Activated CD4-positive, CD25-positive, alpha-beta regulatory T cell treated with anti-CD3 and anti-CD28 coated beads, Interleukin-2, amount 50 U/mL, for 72 hours (primary cell): ENCODE measurements at regions not wholly inside any gene's neighbourhood (a gene's known extent, or its start where the extent isn't known, plus 50 kb on each side); places are given as distances from the start of the nearest gene placed in this dataset.

Experiments
- DNase-seq: peaks from one replicate; pipeline ENCODE4 v3.0.0; 2021

GRCh38 chr1:29658688-29659087, 422.4 kb downstream of the PTPRU start:
- DNase-seq: no peak

DNA sequence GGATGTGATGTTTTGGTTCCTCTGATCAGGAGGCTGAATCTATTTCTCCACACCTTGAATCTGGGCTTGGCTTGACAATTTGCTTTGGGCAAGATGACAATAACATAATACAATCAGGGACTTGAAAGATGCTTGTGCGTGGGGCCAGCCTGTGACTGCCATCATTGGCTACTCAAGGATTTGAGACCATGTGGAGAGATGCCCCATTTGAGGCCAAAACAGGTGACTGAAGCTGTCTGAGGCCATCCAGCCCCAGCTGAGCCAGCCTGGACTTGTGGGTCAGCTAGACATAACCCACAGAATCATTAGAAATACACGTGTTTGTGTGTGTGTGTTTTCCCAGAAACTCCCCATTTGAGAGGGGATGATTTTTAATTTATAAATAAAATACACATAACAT, 421.5 kb downstream of the PTPRU start:
- no peak for DNase-seq

- DNase-seq: no peak
Observed at GRCh38 chr1:29655945-29656850, 419.9 kb downstream of the PTPRU start.

DNA sequence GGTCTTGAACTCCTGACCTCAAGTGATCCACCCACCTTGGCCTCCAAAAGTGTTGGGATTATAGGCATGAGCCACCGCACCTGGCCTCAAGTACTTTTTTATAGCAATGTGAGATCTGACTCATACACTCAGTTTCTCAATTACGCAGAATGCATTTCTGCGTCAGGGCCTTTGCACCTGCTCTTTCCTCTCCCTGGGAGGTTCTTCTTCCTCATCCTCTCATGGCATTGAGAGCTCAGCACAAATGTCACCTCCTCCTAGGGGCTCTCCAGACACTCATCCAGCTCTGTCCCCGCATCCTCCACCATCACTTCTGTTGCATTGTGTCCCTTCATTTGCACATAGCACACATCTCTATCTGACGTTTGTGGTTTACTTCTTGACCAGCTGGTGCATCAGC, 418.8 kb downstream of the PTPRU start:
- DNase-seq: no peak

GRCh38 chr1:29653886-29654450, 417.6 kb downstream of the PTPRU start:
- no peak for DNase-seq

DNA sequence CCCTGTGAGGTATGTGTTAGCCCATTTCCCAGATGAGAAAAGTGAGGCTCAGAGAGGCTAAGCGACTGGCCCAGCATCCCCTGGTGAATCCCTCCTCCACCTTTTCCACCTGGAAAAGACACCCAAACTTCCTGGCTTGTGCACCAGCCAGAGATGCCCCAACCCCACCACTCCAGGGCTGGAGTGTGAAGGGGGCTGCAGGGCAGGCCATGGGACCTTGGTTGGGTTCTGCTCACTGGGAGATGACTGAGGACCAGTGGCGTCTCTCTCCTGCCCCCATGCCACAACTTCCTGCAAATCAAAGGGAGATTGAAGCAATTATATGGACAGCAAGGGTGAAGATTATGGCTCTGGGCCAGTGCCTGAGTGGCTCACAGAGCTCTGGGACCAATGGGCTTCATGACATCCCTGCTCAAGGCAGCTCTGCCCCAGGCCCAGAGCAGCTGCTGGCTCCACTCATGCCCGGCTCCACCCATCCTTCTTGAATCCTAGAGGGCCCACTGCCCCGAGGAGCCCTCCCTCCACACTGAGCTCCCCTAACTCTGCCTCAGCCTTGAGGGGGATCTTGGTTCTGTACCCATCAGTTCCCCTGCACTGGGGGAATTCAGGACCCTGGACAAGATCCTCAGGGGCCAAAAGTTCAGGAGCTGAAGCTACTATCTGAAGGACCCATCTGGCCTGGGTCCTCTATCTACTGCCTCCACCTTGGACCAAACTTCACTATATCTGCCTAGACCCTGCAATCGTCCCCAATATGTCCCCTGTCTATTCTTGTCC, 416.9 kb downstream of the PTPRU start:
- no peak for DNase-seq

- DNase-seq: no peak
Observed at GRCh38 chr1:29651684-29652665, 415.7 kb downstream of the PTPRU start.

DNA sequence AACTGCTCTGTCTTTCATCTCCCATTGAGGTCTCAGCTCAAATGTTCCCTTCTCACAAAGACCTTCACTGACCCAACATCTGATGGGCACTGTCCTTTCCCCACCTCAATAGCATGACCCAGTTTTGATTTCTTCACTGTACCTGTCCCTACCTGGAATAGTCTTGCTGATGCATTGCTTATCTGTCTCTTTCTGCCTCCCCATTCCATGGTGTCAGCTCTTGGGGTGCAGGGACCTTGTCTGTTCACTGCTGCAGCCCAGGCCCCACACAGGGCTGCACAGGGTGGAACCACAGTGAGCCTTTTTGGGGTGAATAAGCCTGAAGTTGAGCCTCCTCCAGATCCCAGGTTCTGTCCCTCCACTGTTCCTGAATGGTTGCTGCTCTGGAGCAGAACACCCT, 414.9 kb downstream of the PTPRU start:
- DNase-seq: no peak

- DNase-seq: no peak
Observed at GRCh38 chr1:29650476-29650875, 414.2 kb downstream of the PTPRU start.

- no peak for DNase-seq
Observed at GRCh38 chr1:29650041-29650400, 413.7 kb downstream of the PTPRU start.

GRCh38 chr1:29649189-29650040, 413.1 kb downstream of the PTPRU start:
- no peak for DNase-seq

DNA sequence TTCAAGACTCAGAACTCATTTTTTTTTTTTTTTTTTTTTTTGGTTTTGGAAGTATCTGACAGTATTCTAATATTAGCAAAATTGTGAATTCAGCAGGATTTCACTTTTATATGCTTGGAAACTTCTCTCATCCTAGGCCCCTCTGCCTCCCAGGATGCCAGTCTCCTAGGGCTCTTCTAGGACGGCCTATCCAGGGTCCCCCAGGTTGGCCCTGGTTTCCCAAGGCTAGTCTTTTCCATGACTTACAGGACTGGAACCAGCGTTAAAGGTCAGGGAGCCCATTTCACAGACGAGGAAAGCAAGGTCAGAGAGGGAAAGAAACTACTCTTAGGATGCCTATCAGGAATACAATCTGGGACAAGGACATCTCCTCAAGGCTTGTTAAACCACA, 412.5 kb downstream of the PTPRU start:
- no peak for DNase-seq

DNA sequence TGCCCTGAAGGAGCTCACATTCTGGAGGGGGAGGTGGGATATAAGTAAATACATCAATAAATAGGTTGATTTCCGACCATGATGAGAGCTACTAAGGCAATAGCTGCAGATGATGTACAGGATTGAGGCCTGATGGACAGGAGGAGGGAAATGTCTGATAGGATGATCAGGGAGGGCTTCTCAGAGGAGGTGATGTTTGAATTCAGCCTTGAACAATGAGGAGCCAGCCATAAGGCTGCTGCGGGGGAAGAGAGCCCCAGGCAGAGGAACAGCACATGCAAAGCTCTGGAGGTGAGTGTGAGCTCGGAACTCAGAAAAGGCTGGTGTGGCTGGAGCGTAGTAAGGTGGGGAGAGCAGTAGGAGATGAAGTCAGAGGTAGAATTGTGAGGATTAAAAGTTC, 411.7 kb downstream of the PTPRU start:
- DNase-seq: no peak

DNA sequence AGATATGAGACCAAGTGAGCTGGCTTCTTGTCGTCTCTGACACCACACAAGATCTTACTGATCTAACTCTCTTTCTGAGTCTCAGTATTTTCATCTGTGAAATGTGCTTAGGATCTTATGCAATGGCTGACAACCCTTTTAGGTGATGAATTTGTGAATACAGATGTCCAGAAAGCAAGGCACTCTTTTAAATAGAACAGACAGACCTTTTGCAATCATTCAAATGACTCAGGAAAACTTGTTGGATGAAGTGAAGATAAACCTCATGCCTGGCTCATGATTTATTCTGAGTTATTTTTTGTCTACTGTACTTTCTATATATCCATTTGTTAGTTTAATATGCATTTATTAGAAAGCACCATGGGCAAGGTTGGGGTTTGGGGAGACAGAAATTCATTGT, 411.3 kb downstream of the PTPRU start:
- DNase-seq: no peak

DNA sequence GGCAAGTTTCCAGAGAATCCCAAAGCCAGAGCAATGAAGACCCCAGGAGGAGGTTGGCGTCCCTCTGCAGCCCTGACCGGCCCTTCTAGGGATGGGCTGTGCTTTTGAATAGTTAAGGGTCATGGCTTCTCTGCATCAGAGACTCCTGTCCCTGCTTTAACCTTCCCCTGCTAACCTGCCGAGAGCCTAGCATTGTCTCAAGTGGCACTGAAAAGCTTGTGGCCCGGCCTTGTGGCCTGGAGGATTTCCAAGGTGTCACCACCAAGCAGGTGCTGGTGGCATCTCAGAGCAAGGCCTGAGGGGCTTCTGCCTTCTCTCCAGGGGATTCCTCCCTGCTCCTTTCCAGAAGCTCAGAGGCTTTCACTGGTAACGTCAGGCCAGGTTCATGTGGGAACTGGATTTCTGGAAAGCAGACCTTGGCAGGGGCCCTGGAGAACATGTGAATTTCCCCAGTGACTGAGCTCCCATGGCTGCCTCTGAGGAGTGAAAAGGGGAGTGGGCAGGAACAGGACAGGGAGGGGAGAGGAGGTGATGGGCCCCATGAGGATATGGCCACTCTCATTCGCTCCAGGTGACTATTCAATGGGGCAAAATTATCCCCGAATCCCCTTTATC, 409.9 kb downstream of the PTPRU start:
- no peak for DNase-seq

DNA sequence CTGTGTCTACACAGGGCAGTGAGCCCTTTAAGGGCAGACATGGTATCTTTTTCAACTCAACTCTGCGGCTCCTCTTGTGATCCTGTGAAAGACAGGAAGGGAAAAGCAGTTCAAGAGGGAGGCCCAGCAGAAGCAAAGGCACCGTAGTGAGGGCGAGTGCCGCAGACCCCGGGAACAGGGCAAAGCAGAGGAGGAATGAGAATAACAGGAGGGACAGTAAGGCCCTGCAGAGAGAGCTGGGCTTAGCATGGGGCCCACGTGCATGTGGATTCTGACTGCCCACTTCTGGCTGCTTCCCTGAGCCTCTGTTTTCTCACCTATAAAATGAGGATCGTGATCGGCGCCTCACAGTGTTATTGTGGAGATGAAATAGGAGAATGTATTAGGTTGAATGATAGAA, 409.3 kb downstream of the PTPRU start:
- no peak for DNase-seq

GRCh38 chr1:29644812-29645211, 408.5 kb downstream of the PTPRU start:
- no peak for DNase-seq

DNA sequence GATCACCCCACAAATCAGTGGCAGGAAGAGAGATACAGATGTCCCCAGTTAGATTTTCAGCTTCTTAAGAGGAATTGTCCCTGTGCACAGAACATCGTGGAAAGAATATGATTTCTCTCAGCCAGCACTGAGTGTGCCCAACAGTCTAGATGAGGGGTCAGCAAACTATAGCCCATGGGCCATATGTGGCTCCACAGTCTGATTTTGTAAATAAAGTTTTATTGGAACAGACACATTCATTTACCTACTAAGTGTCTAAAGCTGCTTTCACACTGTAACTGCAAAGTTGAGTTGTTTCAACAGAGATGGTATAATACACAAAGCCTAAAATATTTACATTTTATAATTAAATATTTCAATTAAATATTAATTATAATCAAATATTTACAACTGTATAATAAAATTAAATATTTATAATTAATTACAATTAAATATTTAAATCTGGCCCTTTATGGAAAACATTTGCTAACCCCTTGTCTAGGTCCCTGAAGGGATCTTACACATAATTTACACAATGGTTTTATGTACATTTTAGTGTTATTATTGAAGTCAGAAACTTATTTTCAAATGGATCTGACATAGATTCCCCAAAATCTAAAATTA, 407.6 kb downstream of the PTPRU start:
- no peak for DNase-seq

DNA sequence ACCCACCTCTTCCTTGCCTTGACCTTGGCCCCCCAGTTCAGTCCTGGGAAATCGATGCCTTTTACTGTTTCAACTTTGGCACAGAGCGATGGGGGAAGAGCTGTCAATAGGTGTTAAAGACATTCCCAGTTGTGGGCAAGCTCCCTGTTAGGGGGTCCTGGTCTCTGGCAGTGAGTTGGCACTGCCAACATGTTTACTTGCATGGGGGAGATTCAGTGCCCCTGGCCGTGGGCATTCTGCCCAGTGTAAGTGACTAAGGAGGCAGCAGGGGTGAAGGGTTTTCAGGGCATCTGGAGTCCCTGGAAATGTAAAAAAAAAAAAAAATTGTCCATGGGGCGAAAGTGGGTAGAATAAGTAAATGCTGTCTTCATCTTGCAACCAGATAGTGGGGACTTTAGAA, 407.0 kb downstream of the PTPRU start:
- DNase-seq: no peak

- DNase-seq: no peak
Observed at GRCh38 chr1:29642519-29642918, 406.2 kb downstream of the PTPRU start.

DNA sequence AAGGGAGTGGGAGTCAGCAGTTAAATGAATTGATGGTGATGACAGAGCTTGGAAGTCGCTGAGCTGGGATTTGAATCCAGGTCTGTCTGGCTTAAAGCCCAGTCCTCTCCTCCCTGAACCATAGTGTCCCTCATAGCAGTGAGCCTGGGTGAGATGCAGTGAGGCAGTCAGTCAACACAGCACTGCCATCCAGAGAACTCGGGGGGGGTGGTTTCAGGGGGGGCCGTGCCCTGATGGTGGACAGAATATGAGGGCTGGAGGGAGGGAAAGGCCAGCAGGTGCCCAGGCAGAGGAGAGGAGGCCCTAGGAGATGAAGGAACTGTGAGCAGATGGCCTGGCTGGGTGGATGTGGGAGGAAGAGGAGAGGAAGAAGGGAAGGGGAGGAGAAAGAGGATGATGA, 405.6 kb downstream of the PTPRU start:
- no peak for DNase-seq
